Breast epithelium (tissue), 3 donors: ENCODE measurements at regions not wholly inside any gene's neighbourhood (a gene's known extent, or its start where the extent isn't known, plus 50 kb on each side); places are given as distances from the start of the nearest gene placed in this dataset.

Source experiments
- CTCF ChIP-seq, 3 donors: fragments of 450-650 bp; IDR thresholded peaks; one replicate each; pipeline ENCODE4 v1.5.1; 2016 to 2017; ENCODE audit warnings: antibody characterized with exemption in 3 of 3, mild to moderate bottlenecking in 3 of 3, moderate library complexity in 3 of 3
- POLR2A ChIP-seq: fragments of 450-650 bp; IDR thresholded peaks from one replicate; pipeline ENCODE4 v1.6.1; 2016; ENCODE audit warnings: antibody characterized with exemption, mild to moderate bottlenecking, moderate library complexity
- POLR2AphosphoS5 ChIP-seq, 3 donors: sonication (generic); formaldehyde crosslinking; IDR thresholded peaks; one replicate each; pipeline ENCODE4 v1.6.1; 2017; ENCODE audit warnings: antibody characterized with exemption in 3 of 3

- no peak for TF ChIP-seq CTCF (IDR thresholded peaks at IDR 0.05)
- TF ChIP-seq POLR2A, result no peak
- TF ChIP-seq POLR2AphosphoS5 (IDR thresholded peaks at IDR 0.05), result no peak
These were observed 446.0 kb upstream of the SEMA3A start for GRCh38 chr7:84640637-84641036.
